H1 (cell line): ENCODE measurements at regions not wholly inside any gene's neighbourhood (a gene's known extent, or its start where the extent isn't known, plus 50 kb on each side); places are given as distances from the start of the nearest gene placed in this dataset.

ENCODE experiments used
- CTCF ChIA-PET: fragments of 300-600 bp; sonication (Branson Sonifier 250); formaldehyde crosslinking; loops from one replicate; lab custom pipeline; 2021; ENCODE audit not compliant: partially characterized antibody; lab: Charles Lee
- POLR2A ChIA-PET: fragments of 300-600 bp; sonication (Branson Sonifier 250); formaldehyde crosslinking; loops from one replicate; lab custom pipeline; 2021; ENCODE audit warnings: inconsistent platforms; ENCODE audit not compliant: partially characterized antibody; lab: Charles Lee
- DNase-seq, 2 experiments: peaks; one replicate each; pipeline versions ENCODE4 v3.0.0 to v3.0.0-alpha.2; 2010 to 2022; ENCODE audit warnings: low spot score in 2 of 2, low read depth in 1 of 2, mixed read lengths in 1 of 2
- FAIRE-seq: peaks from 2 replicates; lab custom pipeline; 2011; peaks lifted over from hg19 to GRCh38; lab: Jason Lieb, UNC
- H2AFZ ChIP-seq: 2 replicates; pipeline ENCODE4 v1.8.1; 2012; ENCODE audit warnings: low read length, inconsistent platforms
- H2AK5ac ChIP-seq: 2 replicates; pipeline ENCODE4 v1.6.1; 2013; ENCODE audit warnings: low read depth, low read length
- H2BK120ac ChIP-seq: replicated peaks from 2 replicates; pipeline ENCODE3; 2013; ENCODE audit warnings: low read depth, low read length, inconsistent platforms
- H2BK12ac ChIP-seq: 2 replicates; pipeline ENCODE4 v1.6.1; 2013; ENCODE audit warnings: low read depth, low read length
- H2BK15ac ChIP-seq: 2 replicates; pipeline ENCODE4 v1.6.1; 2013; ENCODE audit warnings: low read length
- H2BK20ac ChIP-seq: 2 replicates; pipeline ENCODE4 v1.6.1; 2013; ENCODE audit warnings: low read length
- H2BK5ac ChIP-seq: 2 replicates; pipeline ENCODE4 v1.6.1; 2013; ENCODE audit warnings: low read depth, low read length
- H3K14ac ChIP-seq: 2 replicates; pipeline ENCODE4 v1.6.1; 2013; ENCODE audit warnings: inconsistent platforms; ENCODE audit not compliant: insufficient read length
- H3K18ac ChIP-seq: 2 replicates; pipeline ENCODE4 v1.6.1; 2013; ENCODE audit warnings: low read length; ENCODE audit errors: extremely low read depth
- H3K23ac ChIP-seq: 2 replicates; pipeline ENCODE4 v1.6.1; 2013; ENCODE audit warnings: inconsistent platforms; ENCODE audit not compliant: insufficient read length
- H3K23me2 ChIP-seq: 2 replicates; pipeline ENCODE4 v1.6.1; 2013; ENCODE audit warnings: low read depth, low read length
- H3K27ac ChIP-seq: 2 replicates; pipeline ENCODE4 v1.6.1; 2011; ENCODE audit warnings: low read depth, low read length, inconsistent platforms
- H3K27me3 ChIP-seq, 4 experiments: replicated peaks in 1 of 4; 1 replicate in 1 of 4; 2 replicates in 3 of 4; pipeline versions ENCODE4 v1.6.1 to v1.8.1; 2011 to 2013; ENCODE audit warnings: low read length in 3 of 4, mild to moderate bottlenecking in 3 of 4, inconsistent platforms in 2 of 4, mixed read lengths in 2 of 4, moderate library complexity in 1 of 4; ENCODE audit not compliant: control insufficient read depth in 3 of 4, insufficient read depth in 3 of 4; ENCODE audit errors: extremely low read depth in 1 of 4
- H3K36me3 ChIP-seq, 4 experiments: 2 replicates each; pipeline versions ENCODE4 v1.6.1 to v1.8.1; 2011 to 2013; ENCODE audit warnings: mild to moderate bottlenecking in 4 of 4, low read length in 3 of 4, moderate library complexity in 2 of 4, control low read depth in 1 of 4, inconsistent platforms in 1 of 4; ENCODE audit not compliant: insufficient read depth in 4 of 4, control insufficient read depth in 2 of 4
- H3K4ac ChIP-seq: replicated peaks from 2 replicates; pipeline ENCODE3; 2013; ENCODE audit warnings: low read length, low read depth, mixed read lengths, inconsistent platforms; ENCODE audit not compliant: insufficient read length
- H3K4me1 ChIP-seq, 4 experiments: replicated peaks in 1 of 4; 1 replicate in 1 of 4; 2 replicates in 3 of 4; pipeline versions ENCODE4 v1.6.1 to v1.8.1; 2011 to 2013; ENCODE audit warnings: low read length in 3 of 4, inconsistent platforms in 2 of 4, mixed read lengths in 1 of 4; ENCODE audit not compliant: insufficient read depth in 4 of 4, control insufficient read depth in 3 of 4
- H3K4me2 ChIP-seq, 2 experiments: 2 replicates each; pipeline versions ENCODE4 v1.6.1 to v1.8.1; 2011 to 2013; ENCODE audit warnings: low read depth in 2 of 2, low read length in 2 of 2, control low read depth in 1 of 2, inconsistent platforms in 1 of 2, mild to moderate bottlenecking in 1 of 2; ENCODE audit not compliant: insufficient read depth in 1 of 2
- H3K4me3 ChIP-seq, 4 experiments: fragments of 200-600, 300-600 bp in 1 of 4; sonication (generic), shearing (Covaris generic), sonication (Bioruptor Twin) in 1 of 4; 2 replicates each; pipeline versions ENCODE4 v1.5.1 to v1.8.1; 2011 to 2016; ENCODE audit warnings: low read length in 4 of 4, low read depth in 3 of 4, control low read depth in 2 of 4, inconsistent platforms in 2 of 4, mild to moderate bottlenecking in 2 of 4, mixed read lengths in 1 of 4, moderate library complexity in 1 of 4; ENCODE audit not compliant: insufficient read depth in 2 of 4; ENCODE audit errors: extremely low read depth in 1 of 4
- H3K56ac ChIP-seq: replicated peaks from 2 replicates; pipeline ENCODE3; 2013; ENCODE audit warnings: low read depth, mild to moderate bottlenecking, mixed read lengths, low read length, inconsistent platforms; ENCODE audit not compliant: insufficient read length
- H3K79me1 ChIP-seq: 2 replicates; pipeline ENCODE4 v1.6.1; 2013; ENCODE audit warnings: low read depth, low read length, control low read depth
- H3K79me2 ChIP-seq, 2 experiments: 2 replicates each; pipeline versions ENCODE4 v1.6.1 to v1.8.1; 2012 to 2013; ENCODE audit warnings: low read length in 2 of 2, mild to moderate bottlenecking in 2 of 2, inconsistent platforms in 1 of 2; ENCODE audit not compliant: insufficient read depth in 2 of 2, control insufficient read depth in 1 of 2
- H3K9ac ChIP-seq, 4 experiments: replicated peaks in 1 of 4; 1 replicate in 1 of 4; 2 replicates in 3 of 4; pipeline versions ENCODE4 v1.6.1 to v1.8.1; 2011 to 2013; ENCODE audit warnings: low read depth in 3 of 4, low read length in 3 of 4, control low read depth in 2 of 4, mild to moderate bottlenecking in 2 of 4, moderate library complexity in 2 of 4, inconsistent platforms in 1 of 4; ENCODE audit errors: extremely low read depth in 1 of 4
- H3K9me3 ChIP-seq, 2 experiments: 2 replicates each; pipeline versions ENCODE4 v1.6.1 to v1.8.1; 2012 to 2013; ENCODE audit warnings: mild to moderate bottlenecking in 2 of 2, moderate library complexity in 2 of 2, control low read depth in 1 of 2, inconsistent platforms in 1 of 2, low read depth in 1 of 2, low read length in 1 of 2, mixed read lengths in 1 of 2; ENCODE audit not compliant: insufficient read depth in 2 of 2
- H4K20me1 ChIP-seq, 2 experiments: replicated peaks in 1 of 2; 2 replicates each; pipeline versions ENCODE3 to v1.8.1; 2011 to 2013; ENCODE audit warnings: inconsistent platforms in 2 of 2, low read length in 2 of 2, mild to moderate bottlenecking in 1 of 2; ENCODE audit not compliant: insufficient read depth in 2 of 2, control insufficient read depth in 1 of 2
- H4K5ac ChIP-seq: 2 replicates; pipeline ENCODE4 v1.6.1; 2013; ENCODE audit warnings: low read length, low read depth, mixed read lengths, inconsistent platforms; ENCODE audit not compliant: insufficient read length
- H4K8ac ChIP-seq: 2 replicates; pipeline ENCODE4 v1.8.0; 2013; ENCODE audit warnings: mild to moderate bottlenecking, moderate library complexity, low read length, inconsistent platforms; ENCODE audit not compliant: insufficient read depth; ENCODE audit errors: extremely low read depth
- H4K91ac ChIP-seq: replicated peaks from 2 replicates; pipeline ENCODE3; 2013; ENCODE audit warnings: low read length, mixed read lengths, inconsistent platforms; ENCODE audit not compliant: insufficient read length
- CHD1 ChIP-seq: IDR thresholded peaks from 2 replicates; pipeline ENCODE4 v1.6.1; 2012; ENCODE audit warnings: low read depth, low read length, improper control_type of control experiment
- TEAD4 ChIP-seq: IDR thresholded peaks from 2 replicates; pipeline ENCODE4 v1.6.1; 2012; ENCODE audit warnings: low read depth, low read length, inconsistent platforms, mixed read lengths
- TF ChIP-seq, protein P1 (sequence below), 3 experiments: IDR thresholded peaks; 1 replicate in 2 of 3; 2 replicates in 1 of 3; pipeline versions ENCODE4 v1.5.1 to v1.6.1; 2011; ENCODE audit warnings: low read length in 3 of 3, mild to moderate bottlenecking in 3 of 3, inconsistent platforms in 2 of 3, low read depth in 1 of 3, moderate library complexity in 1 of 3; ENCODE audit not compliant: insufficient read depth in 1 of 3; ENCODE audit errors: control extremely low read depth in 1 of 3

DNA sequence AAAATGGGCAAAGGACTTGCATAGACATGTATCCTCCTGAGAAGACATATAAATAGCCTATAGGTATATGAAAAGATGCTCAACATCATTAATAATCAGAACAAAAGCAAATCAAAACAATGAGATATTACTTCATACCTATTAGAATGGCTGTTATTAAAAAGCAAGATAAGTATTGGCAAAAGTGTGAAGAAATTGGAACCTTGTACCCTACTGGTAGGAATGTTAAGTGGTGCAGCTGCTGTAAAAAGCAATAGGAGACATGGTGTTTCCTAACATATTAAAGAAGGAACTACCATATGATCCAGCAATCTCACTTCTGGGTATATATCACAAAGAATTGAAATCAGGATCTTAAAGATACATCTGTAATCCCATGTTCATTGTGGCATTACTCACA is 69.8 kb upstream of the PRR16 start:
- H4K5ac ChIP-seq = no peak overlapping the region
- no peak overlapping the region for H3K23ac ChIP-seq
- H3K4ac ChIP-seq = no peak overlapping the region
- no peak overlapping the region for H3K14ac ChIP-seq
- H4K20me1 ChIP-seq = no peaks in the 10 kb centered on the region
- H3K4me3 ChIP-seq = no peak overlapping the region
- H3K4me2 ChIP-seq = no peak overlapping the region
- ChIA-PET POLR2A (no interaction called here), CTCF (interaction anchor here (1.0 to 1.7 kb wide), 3 partner anchors 13 to 30 kb away, joined by 3 to 4 read pairs (median 3); no protein-coding TSS in a partner anchor)
- no peak overlapping the region for H2BK15ac ChIP-seq
- no peak overlapping the region for H2AK5ac ChIP-seq
- H4K8ac ChIP-seq = no peak overlapping the region
- no peaks in the 10 kb centered on the region; a peak in 1 of 8 replicates for H3K36me3 ChIP-seq
- no peaks in the 10 kb centered on the region for H3K4me1 ChIP-seq
- H3K79me1 ChIP-seq = no peaks in the 10 kb centered on the region
- DNase-seq = no peak
- no peak overlapping the region for H3K56ac ChIP-seq
- no peak overlapping the region for H2AFZ ChIP-seq
- no peak overlapping the region for H3K27ac ChIP-seq
- no peak overlapping the region for H2BK20ac ChIP-seq
- no peak overlapping the region for H2BK12ac ChIP-seq
- no peak for FAIRE-seq
- no peak overlapping the region for H4K91ac ChIP-seq
- no peak overlapping the region for H2BK5ac ChIP-seq
- H3K27me3 ChIP-seq = no peaks in the 10 kb centered on the region
- no peak overlapping the region for H3K9ac ChIP-seq
- H3K23me2 ChIP-seq = no peaks in the 10 kb centered on the region
- no peaks in the 10 kb centered on the region for H3K79me2 ChIP-seq
- TF ChIP-seq TEAD4 (peak; percentile 83), CHD1 (no peak)
- TF ChIP-seq, protein P1, sequence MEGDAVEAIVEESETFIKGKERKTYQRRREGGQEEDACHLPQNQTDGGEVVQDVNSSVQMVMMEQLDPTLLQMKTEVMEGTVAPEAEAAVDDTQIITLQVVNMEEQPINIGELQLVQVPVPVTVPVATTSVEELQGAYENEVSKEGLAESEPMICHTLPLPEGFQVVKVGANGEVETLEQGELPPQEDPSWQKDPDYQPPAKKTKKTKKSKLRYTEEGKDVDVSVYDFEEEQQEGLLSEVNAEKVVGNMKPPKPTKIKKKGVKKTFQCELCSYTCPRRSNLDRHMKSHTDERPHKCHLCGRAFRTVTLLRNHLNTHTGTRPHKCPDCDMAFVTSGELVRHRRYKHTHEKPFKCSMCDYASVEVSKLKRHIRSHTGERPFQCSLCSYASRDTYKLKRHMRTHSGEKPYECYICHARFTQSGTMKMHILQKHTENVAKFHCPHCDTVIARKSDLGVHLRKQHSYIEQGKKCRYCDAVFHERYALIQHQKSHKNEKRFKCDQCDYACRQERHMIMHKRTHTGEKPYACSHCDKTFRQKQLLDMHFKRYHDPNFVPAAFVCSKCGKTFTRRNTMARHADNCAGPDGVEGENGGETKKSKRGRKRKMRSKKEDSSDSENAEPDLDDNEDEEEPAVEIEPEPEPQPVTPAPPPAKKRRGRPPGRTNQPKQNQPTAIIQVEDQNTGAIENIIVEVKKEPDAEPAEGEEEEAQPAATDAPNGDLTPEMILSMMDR (IDR thresholded peaks at IDR 0.05; ENCODE audit: control extremely low read depth in 1 of 3, insufficient read depth in 1 of 3, low read depth in 1 of 3, low read length in 3 of 3) = peak in 1 of 3 experiments; percentile 16; a peak in 1 of 4 replicates
- H2BK120ac ChIP-seq = no peak overlapping the region
- peaks cover 3 to 9% of the 10 kb centered on the region in 2 experiments; a peak in 2 of 4 replicates for H3K9me3 ChIP-seq
- H3K18ac ChIP-seq = no peak overlapping the region
